Stomach smooth muscle (tissue), 2 donors: ENCODE measurements at regions not wholly inside any gene's neighbourhood (a gene's known extent, or its start where the extent isn't known, plus 50 kb on each side); places are given as distances from the start of the nearest gene placed in this dataset.

Experiments used
- H3K27ac ChIP-seq: one replicate; pipeline ENCODE4 v1.7.0; 2013; ENCODE audit warnings: mild to moderate bottlenecking, low read length, inconsistent platforms
- H3K27me3 ChIP-seq, 2 donors: one replicate each; pipeline ENCODE4 v1.7.0; 2013; ENCODE audit warnings: low read length in 2 of 2; ENCODE audit not compliant: insufficient read depth in 2 of 2, control insufficient read depth in 1 of 2
- H3K36me3 ChIP-seq, 2 donors: one replicate each; pipeline ENCODE4 v1.7.0; 2013; ENCODE audit warnings: low read length in 2 of 2; ENCODE audit not compliant: control insufficient read depth in 2 of 2, insufficient read depth in 2 of 2
- H3K4me1 ChIP-seq: one replicate; pipeline ENCODE4 v1.7.0; 2013; ENCODE audit warnings: low read length; ENCODE audit not compliant: control insufficient read depth, insufficient read depth
- H3K4me3 ChIP-seq, 2 donors: one replicate each; pipeline ENCODE4 v1.7.0; 2013; ENCODE audit warnings: low read length in 2 of 2
- H3K9ac ChIP-seq, 2 donors: one replicate each; pipeline ENCODE4 v1.7.0; 2013; ENCODE audit warnings: low read length in 2 of 2, mild to moderate bottlenecking in 1 of 2
- H3K9me3 ChIP-seq, 2 donors: one replicate each; pipeline ENCODE4 v1.7.0; 2013; ENCODE audit warnings: low read length in 2 of 2; ENCODE audit not compliant: control insufficient read depth in 2 of 2
- donor health status: healthy.
- donor health status: Pancreatic carcinoma.

DNA sequence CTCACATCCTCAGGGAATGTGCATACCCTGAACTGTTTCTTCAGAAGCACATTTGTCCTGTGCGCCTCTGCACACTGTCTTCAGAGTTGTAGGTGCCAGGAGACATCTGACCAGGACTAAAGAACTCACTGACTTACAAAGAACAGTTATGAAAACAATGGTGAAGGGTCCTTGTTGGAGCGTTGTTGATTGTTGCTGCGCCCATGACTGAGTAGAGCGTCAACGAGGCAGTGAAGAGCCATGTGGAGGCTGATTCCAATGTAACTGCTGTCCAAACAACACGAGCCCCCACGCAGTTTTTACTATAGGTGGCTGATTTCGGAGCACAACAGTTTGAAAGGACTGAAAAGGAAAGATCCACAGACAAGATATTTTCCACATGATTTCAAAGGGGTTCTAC lies 380.3 kb downstream of the CDH26 start:
- H3K27ac ChIP-seq: no peak overlapping the region
- no peaks in the 10 kb centered on the region for H3K36me3 ChIP-seq
- no peaks in the 10 kb centered on the region for H3K9me3 ChIP-seq
- no peaks in the 10 kb centered on the region for H3K27me3 ChIP-seq
- no peaks in the 10 kb centered on the region for H3K4me1 ChIP-seq
- no peak overlapping the region for H3K4me3 ChIP-seq
- no peak overlapping the region for H3K9ac ChIP-seq

DNA sequence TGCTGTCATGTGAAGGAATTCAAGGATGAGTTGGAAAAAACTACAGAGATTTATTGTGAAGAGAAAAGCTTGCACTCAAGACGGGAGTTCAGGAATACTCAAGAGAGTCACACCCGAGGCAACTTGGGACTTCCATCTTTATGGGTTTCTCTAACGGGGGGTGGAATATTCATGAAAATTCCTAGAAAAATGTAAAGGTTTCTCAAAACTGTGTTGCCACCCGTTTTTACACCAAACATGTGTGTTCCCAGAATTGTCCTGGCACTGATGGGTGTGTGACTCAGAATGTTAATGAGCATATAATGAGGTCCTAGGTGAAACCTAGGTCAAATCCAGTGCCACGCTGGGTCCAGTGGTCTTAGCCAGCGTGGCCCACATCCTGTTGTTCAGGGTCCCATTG lies 381.5 kb downstream of the CDH26 start:
- Histone ChIP-seq H3K9me3 (no peaks in the 10 kb centered on the region), H3K9ac (no peak overlapping the region), H3K27ac (no peak overlapping the region), H3K27me3 (no peaks in the 10 kb centered on the region), H3K36me3 (no peaks in the 10 kb centered on the region), H3K4me1 (no peaks in the 10 kb centered on the region), H3K4me3 (no peak overlapping the region)

DNA sequence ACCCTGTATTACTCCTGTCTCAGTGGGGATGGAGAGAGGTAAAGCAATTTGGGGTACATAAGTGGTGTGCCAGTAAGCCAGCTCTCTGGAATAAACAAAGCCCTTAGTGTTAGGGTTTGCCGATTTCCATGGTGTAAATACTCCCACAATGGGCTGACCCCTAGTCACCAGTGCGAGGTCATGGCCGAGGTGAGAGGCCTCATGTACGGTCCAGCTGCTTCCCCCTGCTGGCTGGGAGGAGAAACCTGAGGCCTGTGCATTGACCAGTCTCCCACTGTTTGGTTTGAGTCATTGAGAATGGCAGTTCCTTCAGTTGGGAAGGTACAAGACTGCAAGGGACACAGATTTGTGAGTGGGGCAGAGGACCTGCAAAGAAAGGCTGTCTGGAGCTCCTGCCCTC lies 382.0 kb downstream of the CDH26 start:
- H3K4me1 ChIP-seq: no peaks in the 10 kb centered on the region

DNA sequence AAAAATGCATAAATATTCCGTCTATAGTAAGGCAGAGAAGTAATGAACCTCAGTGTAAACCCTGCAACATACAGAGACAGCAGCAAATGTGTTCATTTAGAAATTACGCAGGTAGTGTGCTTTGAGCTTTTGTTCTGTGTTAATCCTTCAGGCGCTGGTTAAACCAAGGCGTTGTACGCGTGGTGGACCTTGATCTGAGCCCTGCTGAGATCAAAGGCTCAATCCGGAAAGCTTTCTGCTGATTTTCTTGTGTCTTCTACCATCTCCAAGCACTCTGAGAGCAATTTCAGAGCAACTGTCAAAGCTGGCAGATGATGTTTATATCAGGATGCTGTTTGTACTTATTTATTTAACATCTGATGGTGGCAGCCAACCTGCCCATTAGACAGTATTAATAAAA lies 382.8 kb downstream of the CDH26 start:
- no peaks in the 10 kb centered on the region for H3K36me3 ChIP-seq
- H3K27me3 ChIP-seq: no peaks in the 10 kb centered on the region
- no peak overlapping the region for H3K4me3 ChIP-seq
- H3K9ac ChIP-seq: no peak overlapping the region
- H3K9me3 ChIP-seq: no peaks in the 10 kb centered on the region
- H3K27ac ChIP-seq: no peak overlapping the region
- H3K4me1 ChIP-seq: no peaks in the 10 kb centered on the region

More for the DNA sequence above, 382.0 kb downstream of the CDH26 start:
- no peaks in the 10 kb centered on the region for H3K36me3 ChIP-seq
- no peaks in the 10 kb centered on the region for H3K27me3 ChIP-seq
- no peak overlapping the region for H3K27ac ChIP-seq
- no peaks in the 10 kb centered on the region for H3K9me3 ChIP-seq
- no peak overlapping the region for H3K4me3 ChIP-seq
- H3K9ac ChIP-seq: no peak overlapping the region

DNA sequence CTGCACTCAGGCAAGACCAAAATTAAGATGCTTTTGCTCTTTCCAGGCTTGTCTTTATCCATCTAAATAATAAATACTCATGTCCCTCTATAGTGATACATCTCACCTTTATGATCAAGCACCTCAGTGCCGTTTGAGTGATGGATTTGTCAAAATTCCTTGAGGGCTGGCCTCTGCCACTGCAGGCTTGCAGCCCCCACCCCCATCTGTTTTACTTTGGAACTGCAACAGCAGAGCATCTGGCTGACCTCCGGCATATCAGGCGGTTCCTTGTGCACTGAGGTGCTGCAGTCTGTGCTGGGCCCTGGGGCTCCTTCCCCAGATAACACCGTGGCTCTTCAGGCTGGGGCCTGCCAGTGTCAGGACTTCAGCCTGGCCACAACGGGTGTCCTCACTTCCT lies 386.9 kb downstream of the CDH26 start:
- no peaks in the 10 kb centered on the region for H3K9me3 ChIP-seq
- H3K36me3 ChIP-seq: no peaks in the 10 kb centered on the region
- no peak overlapping the region for H3K4me3 ChIP-seq
- no peaks in the 10 kb centered on the region for H3K27me3 ChIP-seq
- H3K4me1 ChIP-seq: no peaks in the 10 kb centered on the region
- no peak overlapping the region for H3K9ac ChIP-seq
- no peak overlapping the region for H3K27ac ChIP-seq

DNA sequence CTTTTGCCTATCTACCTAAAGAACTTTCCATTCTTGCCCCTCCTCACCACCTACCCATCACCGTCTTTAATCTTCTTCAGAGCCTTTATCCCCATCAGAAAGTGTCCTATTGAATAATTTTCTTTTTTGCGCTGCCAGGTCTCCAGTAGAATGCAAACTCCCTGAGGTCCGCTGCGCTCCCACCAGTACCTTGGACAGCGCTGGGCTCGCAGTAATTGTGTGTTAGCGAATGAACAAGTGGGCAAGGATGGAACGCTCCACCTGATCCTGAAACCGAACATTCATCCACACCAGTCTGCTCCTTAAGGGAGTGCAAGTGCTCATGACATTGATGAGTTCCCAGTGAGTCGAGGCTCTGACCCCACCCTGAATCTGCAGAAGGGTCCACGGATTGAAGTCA lies 391.2 kb downstream of the CDH26 start:
- no peaks in the 10 kb centered on the region for H3K9me3 ChIP-seq
- H3K27ac ChIP-seq: no peak overlapping the region
- no peaks in the 10 kb centered on the region for H3K36me3 ChIP-seq
- no peaks in the 10 kb centered on the region for H3K27me3 ChIP-seq
- H3K9ac ChIP-seq: no peak overlapping the region
- no peak overlapping the region for H3K4me3 ChIP-seq
- H3K4me1 ChIP-seq: no peaks in the 10 kb centered on the region

DNA sequence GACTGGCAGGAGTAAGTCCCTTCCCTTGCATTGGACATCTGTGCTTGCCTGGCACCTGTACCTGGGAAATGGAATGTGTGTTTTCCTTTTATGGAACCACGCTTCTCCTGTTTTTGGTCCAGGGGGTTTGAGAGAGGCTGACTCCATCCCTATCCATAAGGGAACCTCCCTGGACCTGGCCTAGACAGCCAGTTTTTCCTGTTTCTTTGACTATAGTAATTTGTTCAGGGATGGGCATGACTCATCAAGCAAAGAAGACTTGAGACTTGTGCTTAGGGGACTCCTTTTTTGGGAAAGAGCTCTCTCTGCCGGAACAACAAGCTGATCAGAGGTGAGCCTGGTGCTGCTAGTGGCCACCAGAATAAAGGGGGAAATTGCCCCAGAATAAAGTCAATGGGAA lies 393.8 kb downstream of the CDH26 start:
- no peaks in the 10 kb centered on the region for H3K4me1 ChIP-seq
- H3K36me3 ChIP-seq: no peaks in the 10 kb centered on the region
- no peak overlapping the region for H3K27ac ChIP-seq
- no peaks in the 10 kb centered on the region for H3K9me3 ChIP-seq
- no peaks in the 10 kb centered on the region for H3K27me3 ChIP-seq
- no peak overlapping the region for H3K9ac ChIP-seq
- no peak overlapping the region for H3K4me3 ChIP-seq

DNA sequence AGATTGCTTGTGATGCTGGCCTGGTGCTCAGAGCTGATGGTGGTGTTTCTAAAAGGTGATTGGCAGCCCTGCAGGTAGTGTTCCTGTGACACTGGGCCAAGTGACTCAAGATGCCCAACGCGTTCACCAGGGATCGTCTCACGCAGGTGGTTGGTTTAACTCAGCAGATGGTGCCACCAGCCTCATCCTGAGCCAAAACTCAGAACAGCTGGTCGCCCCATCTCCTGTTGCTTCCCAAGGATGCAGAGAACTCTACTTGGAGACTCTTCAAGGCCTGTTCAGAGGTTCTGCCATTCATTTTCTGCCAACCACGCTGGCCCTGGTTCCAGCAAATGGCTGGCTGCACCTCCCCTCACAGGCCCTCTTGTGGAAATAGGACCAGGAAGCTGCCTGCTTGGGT lies 394.4 kb downstream of the CDH26 start:
- Histone ChIP-seq H3K27me3 (no peaks in the 10 kb centered on the region), H3K27ac (no peak overlapping the region), H3K9me3 (no peaks in the 10 kb centered on the region), H3K9ac (no peak overlapping the region), H3K36me3 (no peaks in the 10 kb centered on the region), H3K4me1 (no peaks in the 10 kb centered on the region), H3K4me3 (no peak overlapping the region)

DNA sequence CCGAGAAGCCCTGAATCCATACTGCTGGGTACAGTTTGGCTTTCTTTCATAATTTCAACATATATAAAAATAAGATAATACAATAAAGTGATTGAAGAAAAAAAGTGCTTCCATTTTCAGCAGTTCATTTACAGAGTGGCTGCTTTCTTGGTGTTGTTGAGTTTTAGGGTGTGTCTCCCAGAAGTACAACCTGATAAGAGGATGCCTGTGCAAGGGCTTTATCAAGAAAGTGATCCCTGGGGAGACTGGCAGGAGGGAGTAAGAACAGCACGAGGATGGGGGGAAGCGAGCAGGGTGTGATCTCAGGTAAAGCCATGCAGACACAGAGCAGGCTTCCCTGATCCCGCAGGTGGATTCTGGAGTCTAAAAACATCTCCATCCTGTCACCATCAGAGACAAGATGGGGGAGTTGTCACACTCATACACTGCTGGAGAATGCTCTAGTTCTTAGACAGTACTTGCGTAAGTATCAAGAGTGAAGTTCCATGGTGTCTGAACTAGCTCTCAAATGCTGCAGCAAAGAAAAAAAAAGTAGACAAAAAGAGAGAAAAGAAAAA lies 395.9 kb downstream of the CDH26 start:
- H3K27ac ChIP-seq: no peak overlapping the region
- H3K36me3 ChIP-seq: no peaks in the 10 kb centered on the region
- H3K27me3 ChIP-seq: no peaks in the 10 kb centered on the region
- H3K9ac ChIP-seq: no peak overlapping the region
- H3K4me3 ChIP-seq: no peak overlapping the region
- H3K4me1 ChIP-seq: no peaks in the 10 kb centered on the region
- no peaks in the 10 kb centered on the region for H3K9me3 ChIP-seq

DNA sequence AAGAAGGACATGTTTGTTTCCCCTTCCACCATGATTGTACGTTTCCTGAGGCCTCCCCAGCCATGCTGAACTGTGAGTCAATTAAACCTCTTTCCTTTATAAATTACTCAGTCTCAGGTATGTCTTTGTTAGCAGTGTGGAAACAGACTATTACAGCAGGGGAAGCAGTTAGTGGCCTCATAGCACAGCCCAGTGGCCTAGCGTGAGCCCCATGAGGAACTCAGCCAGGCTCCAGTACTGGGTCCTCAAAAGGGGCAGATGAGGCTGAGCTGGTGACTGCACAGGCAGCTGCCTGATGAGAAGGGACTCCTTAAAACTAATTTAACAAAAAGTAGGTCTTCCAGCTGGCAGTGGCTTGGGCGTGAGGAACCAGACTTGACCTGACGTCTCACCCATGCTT lies 399.9 kb downstream of the CDH26 start:
- H3K27me3 ChIP-seq: no peaks in the 10 kb centered on the region
- H3K9ac ChIP-seq: no peak overlapping the region
- H3K9me3 ChIP-seq: no peaks in the 10 kb centered on the region
- H3K36me3 ChIP-seq: no peaks in the 10 kb centered on the region
- no peaks in the 10 kb centered on the region for H3K4me1 ChIP-seq
- no peak overlapping the region for H3K27ac ChIP-seq
- no peak overlapping the region for H3K4me3 ChIP-seq

DNA sequence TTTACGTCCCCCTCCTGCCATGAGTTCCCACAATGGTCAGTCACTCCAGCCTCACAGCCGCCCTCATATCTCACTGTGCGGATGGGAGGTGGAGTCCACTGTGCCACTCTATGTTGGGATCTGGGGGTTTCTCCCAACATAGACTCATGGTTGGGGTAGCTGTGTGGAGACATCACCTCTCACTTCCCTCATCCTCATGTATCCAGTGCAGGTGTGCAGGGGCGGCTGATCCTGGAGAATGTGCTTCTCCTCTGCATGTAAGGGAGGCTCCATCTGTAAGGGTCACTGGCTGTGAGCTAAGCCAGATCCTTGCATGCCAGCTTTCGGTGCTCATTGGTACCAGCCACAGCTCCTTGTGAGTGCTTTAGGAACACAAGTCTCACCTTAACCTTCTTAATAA lies 400.8 kb downstream of the CDH26 start:
- H3K9me3 ChIP-seq: no peaks in the 10 kb centered on the region
- H3K4me3 ChIP-seq: no peak overlapping the region
- no peak overlapping the region for H3K9ac ChIP-seq
- H3K4me1 ChIP-seq: no peaks in the 10 kb centered on the region
- no peaks in the 10 kb centered on the region for H3K27me3 ChIP-seq
- H3K27ac ChIP-seq: no peak overlapping the region
- H3K36me3 ChIP-seq: no peaks in the 10 kb centered on the region
